Activated naive CD4-positive, alpha-beta T cell (primary cell): ENCODE measurements at regions not wholly inside any gene's neighbourhood (a gene's known extent, or its start where the extent isn't known, plus 50 kb on each side); places are given as distances from the start of the nearest gene placed in this dataset.

Experiments used
- DNase-seq, 4 experiments: peaks; one replicate each; lab custom pipeline; 2025; lab: John Stamatoyannopoulos, UW

DNA sequence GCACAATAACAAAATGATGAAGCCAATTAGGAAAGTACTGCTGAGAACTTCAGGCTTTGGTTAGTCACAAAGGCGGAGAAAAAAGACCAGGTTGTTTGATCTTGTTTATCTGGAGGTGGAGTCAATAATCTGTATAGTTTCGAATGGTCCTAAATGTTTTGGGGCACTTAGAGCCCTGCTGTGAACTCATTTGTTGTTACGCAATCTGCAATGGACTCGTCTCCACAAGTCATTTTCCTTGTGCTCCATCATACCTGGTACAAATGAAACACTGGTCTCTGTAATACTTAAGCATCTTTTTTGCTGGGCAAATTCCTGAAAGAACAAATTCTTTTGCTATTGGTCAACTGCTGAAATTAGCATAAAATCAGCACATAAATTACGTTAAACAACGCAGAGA, 430.5 kb downstream of the GATA3 start:
- DNase-seq: no peak

DNA sequence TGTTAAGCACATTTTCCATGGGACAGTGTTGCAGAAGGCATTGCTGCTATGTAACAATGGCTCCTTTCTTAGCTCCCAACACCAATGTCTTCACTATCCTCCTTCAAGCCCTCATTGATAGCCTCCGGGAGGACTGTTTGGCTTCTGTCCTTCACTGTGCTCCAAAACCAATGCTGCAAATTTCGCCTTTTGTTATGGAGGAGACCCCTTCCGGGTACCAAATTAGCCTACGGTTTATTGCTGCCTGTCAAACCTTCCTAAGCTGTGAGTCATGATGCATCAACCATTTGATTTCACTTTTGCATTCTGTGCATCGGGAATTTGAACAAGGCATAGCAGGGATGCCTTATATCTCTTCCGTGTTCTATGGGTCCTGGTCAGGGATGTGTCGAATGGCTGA, 432.9 kb downstream of the GATA3 start:
- DNase-seq: no peak

DNA sequence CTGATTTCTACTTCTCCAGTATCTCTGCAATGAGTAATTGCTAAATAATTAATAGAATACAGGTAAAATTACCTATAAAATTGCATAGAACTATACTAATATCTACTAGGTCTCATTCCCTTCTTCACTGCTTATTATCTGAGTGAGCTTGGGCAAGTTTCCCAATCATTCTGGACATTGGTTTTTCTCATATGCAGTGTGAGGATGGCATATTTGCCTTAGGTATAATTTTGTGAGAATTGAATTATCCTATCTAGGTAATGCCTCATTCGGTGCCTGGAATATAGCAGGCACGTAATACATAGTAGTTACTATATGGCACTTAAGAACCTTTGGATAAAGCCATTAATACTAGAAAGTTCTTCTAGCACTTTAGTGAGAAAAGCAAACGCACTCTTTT, 434.7 kb downstream of the GATA3 start:
- DNase-seq: no peak

DNA sequence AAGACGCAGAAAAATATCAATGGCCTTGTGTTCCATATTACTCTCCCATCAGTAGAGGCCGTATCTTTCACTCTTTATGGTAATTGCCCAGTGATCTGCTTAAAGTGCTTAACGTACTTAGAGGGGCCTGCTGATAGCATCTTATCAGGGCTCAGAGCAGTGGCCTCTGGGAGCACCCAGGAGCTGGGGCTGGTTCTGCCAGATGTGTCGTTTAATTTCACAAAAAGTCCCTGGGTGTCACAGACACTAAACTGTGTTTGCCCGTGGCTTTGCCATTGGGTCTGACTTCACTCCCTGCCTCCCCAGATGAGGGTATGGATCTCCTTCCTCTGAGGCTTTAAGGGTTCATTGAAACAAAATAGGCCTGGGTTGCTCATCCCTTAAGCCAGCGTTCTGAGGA, 435.3 kb downstream of the GATA3 start:
- DNase-seq: no peak

DNA sequence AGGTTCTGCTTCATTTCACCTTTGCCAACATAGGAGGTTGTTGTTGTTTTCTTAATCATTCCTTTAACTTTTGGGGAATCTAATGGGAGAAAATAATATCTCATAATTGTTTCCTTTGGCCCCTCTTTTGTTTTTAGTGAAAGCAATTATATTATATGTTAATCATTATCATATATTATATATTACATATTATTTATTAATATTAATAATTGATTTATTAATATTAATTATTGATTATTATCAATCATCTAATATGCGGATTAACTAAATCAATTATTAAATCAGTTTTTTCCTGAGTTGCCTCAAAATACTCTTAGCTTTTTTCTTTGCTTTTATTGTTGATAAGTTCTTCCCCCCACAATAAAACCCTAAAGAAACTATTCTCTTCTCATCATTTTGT, 443.8 kb downstream of the GATA3 start:
- no peak for DNase-seq

DNA sequence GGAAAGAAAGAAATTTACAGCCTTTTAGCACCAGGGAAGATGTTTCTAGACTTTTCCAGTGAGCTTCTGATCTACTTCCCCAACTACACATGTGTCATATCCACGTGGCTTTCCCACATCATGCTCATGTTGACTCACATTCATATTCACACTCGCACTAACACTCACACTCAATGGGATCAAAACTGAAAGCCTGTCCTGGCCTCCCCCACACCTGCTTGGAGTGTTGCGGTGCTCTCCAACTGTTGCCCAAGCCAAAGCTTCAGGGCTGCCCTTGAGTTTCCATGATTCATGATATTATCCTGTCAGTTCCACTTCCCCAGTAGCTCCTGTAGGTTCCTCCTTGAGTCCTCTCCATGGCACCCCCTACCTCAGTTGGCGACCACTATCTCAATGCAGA, 444.4 kb downstream of the GATA3 start:
- no peak for DNase-seq

DNA sequence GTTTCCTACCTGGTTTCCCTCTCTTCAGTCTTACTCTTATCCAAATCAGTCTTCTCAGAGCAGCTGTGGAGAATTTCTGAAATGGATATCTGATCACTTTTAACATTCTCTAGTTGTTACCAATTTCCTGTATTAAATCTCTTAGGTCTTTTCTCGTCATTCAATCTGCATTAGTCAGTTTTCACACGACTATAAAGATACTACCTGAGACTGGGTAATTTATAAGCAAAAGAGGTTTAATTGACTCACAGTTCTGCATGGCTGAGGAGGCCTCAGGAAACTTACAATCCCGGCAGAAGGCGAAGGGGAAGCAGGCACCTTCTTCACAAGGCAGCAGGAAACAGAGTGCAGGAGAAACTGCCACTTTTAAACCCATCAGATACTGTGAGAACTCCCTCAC, 444.8 kb downstream of the GATA3 start:
- no peak for DNase-seq

DNA sequence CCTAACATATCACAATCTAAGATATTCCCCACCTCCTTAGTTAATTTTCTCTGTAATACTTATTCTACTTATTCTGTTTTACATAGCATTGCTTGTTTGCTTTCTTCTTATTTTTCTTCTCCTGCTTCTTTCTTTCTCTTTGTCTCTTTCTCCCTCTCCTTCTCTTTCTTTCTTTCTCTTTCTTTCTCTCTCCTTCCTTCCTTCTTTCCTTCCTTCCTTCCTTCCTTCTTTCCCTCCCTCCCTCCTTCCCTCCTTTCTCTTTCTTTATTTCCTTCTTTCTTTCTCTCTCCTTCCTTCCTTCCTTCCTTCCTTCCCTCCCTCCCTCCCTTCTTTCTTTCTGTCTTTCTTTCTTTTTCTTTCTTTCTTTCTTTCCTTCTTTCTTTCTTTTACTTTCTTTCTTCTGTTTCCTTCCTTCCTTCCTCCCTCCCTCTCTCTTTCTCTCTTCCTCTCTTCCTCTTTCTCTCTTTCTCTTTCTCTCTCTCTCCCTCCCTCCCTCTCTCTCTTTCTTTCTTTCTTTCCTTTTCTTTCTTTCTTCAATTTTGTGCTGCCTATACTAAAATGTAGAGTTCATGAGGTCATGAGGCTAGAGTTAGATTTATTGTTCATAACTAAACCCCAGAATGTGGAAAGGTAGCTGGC, 445.4 kb downstream of the GATA3 start:
- no peak for DNase-seq

DNA sequence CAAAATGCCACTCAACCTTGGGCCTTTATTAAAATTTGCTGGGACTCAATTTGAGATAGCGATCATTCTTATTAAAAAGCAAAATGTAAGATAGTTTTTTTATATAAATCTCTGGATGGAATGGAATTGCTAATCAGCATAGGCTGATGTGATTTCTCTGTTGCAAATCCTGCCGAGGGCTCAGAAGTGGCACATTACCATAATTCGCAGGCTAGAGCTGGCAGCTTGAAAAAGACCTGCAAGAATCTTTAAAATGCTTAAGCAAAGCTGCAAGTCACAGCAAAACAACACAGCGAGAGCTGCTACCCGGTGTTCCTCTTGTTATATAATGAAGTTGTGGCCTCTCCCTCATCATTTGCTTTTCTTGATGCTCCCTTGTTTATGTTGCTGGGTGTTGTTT, 448.1 kb downstream of the GATA3 start:
- DNase-seq: no peak

DNA sequence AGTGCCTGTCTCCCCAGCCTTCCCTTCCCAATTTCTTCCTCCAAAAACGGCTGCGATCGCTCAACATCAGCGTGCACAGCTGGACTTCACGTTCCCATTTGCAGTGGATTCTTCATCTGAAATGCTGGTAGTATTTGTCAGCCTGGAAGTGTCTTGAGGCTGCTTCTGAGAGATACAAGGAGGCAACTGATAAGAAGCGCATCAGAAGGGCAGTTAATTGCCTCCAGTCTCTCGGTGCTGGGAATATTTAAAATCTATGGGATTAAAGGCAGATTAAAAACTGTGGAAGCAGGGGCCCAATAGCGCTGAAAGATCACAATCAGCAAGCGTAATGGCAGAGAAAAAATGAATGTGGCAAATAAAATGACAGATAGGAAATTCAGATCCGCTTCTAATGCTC, 450.0 kb downstream of the GATA3 start:
- DNase-seq: no peak

DNA sequence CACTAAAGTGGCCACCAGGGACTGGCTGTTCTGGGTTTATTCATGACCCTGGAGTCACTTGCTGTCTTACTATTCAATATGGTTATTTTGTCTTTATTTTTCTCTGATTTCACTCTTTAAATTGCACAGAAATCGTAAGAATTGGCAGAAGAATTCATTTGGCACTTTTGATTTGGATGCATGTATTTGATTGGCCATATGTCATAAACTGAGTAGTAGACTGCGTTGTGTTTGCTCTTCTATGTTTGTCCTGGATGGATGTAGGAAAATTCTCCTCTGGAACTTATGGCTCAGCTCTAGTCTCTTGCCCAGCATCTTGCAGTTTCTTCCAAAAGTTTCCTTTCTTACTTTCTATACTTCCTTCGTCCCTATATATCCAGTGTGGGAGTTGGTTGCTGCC, 452.7 kb downstream of the GATA3 start:
- DNase-seq: no peak

DNA sequence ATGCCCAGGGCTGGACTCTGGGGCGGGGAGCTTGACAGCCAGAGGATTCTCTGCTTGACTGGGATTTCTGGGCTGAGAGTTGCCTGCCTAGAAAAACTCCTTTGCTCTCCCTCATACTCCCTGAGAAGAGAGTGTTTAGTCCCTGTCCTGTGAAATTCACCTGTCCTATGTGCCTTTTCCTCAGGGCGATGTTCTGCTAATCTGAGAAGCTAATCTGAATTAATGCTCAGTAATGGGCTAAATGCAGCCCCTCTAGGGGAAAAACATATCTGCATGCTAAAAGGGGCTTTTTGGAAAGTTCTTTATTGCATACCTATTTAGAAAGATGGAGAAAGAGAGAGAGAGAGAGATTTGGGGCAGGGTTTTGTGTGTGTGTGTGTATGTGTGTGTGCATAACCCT, 454.4 kb downstream of the GATA3 start:
- DNase-seq: no peak

DNA sequence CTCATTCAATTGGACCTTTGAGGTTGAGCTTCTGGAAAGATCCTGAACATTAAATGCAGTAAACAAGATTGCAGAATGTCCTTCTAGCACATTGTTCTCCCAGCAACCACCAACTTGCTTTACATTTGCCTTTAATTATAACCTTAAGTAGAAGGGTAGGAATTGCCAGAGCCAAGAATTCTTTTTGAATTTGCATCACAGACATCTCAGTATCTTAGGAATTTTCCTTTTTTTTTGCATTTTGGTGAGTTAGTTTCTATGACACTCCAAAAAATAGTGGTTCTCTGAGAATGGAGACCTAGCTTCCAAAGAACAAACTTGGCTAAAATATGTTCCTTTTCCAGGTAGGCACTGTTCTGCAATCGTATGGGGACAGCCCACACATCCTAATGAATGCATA, 456.0 kb downstream of the GATA3 start:
- DNase-seq: no peak

DNA sequence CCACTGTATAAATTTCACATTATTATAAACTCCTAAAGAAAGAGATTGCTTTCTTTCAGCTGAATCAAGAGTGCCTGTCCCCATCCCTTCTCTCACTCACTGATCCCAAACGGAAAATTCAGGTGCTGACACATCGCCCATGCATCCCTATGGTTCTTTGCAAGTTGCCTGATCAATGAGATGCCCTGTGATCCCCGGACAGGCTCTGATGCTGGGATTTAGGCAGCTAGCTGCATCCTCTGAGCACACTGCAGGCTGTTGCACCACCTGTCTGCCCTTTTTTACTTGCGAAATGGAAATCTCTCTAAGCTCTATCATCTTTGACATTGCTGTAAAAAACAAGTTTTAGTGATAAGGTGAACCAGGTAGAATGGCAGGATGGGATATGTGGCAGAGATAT, 456.5 kb downstream of the GATA3 start:
- DNase-seq: no peak

DNA sequence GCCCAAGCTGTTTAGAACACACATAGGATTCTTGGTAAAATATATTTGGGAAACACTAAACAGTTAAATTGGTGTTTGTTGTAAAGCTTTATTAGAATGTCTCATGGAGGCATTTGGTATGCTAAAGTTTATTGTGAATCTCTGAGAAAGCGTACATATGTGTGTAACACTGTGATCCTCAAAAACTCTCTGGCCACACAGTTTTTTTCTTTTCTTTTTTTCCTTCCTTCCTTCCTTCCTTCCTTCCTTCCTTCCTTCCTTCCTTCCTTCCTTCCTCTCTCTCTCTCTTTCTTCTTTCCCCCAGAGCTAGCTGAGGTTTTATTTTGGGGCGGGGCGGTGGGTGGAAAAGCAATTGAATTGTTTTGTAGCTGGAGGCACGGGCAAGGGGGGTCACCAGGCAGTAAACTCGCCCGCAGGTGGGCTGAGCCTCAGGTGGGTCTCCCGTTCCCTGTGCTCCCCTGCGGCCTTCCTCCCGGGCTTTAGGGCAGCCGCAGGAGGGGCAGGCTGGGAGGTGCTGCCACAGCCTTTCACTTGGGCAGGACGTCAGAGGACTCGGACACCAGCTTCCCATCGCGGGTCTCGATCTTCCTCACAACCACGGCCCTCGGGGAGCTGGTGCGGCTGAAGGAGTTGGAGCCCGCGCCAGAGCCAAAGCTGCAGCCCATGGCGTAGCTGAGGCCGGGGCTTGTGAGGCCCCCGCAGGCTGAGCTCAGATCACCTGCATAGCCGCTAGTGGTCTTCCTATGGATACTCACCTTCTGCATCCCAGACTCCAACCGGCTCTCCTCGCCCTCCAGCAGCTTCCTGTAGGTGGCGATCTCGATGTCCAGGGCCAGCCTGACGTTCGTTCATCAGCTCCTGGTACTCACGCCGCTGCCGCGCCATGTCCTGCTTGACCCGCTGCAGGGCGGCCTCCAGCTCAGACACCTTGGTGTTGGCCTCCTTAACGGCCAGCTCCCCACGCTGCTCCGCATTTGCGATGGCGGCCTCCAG, 459.0 kb downstream of the GATA3 start:
- DNase-seq: no peak

DNA sequence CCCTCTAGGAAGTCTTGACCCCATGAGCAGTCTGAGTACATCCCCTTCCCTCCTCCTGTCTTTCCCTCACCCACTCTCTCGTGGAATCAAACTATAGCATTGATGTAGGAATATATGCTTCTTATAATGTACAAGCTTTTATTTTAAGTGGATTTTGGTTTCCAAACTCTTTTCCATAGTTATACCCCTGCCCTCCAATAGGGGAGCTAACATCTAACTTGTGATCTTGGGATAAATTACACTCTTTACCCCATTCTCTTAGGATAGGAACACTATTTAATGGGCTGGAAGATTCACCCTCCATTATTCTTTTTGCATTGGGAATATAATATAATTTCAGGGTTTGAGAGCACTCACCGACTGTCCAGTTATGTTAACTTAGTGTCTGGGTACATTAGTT, 465.9 kb downstream of the GATA3 start:
- DNase-seq: no peak

DNA sequence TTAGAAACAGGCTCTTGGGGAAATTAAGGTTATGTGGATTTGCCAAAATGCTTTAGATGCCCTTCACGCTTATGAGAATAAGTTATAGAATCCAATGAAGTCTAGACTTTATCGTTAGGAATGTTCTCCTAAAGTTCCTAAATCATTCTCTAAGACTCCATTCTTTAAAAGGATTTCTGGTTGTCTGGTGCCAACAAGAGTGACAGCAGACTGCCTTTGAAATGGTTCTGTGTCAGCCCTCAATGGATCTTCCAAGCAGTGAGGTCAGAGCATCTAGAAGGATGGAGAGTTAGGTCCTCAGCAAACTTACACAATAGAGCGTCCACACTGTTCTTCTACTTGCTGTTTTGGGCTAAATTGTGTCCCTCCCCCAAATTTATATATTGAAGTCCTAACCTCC, 473.3 kb downstream of the GATA3 start:
- no peak for DNase-seq

DNA sequence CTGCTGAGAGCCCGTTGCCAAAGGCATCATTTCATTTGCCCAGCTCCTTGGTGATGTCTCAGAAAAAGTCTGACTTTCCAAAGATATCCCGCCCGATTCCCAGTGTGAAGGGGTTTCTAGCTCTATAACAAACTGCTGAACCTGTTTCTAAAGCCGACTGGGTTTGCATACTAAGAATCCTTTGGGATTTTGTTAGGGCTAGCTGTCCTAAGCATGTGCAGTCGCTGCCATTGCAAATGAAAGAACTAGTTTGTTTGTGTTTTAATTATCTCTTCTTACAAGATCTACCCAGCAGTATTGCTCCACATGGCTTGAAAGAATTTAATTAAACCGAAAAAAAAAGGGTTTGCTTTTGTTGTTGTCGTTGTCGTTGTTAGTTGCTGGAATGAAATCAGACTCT, 476.6 kb downstream of the GATA3 start:
- no peak for DNase-seq

DNA sequence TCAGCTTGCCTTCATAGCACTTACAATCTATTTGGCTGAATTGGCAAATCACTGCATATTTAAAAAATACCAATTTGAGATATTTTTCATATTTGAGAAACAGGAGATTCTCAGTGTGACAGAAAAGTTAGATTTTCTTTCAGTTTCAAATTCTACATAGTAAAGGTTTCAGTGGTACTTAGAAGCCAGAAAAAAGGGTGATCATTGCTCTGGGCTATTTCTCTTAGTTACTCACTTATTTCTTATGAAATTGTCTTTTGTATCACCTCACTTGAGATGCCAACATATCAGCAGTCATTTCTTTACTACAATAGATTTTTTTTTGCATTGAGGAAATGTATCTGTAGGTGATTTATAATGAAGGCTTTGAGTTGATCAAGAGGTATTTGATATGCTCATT, 478.2 kb downstream of the GATA3 start:
- DNase-seq: no peak

DNA sequence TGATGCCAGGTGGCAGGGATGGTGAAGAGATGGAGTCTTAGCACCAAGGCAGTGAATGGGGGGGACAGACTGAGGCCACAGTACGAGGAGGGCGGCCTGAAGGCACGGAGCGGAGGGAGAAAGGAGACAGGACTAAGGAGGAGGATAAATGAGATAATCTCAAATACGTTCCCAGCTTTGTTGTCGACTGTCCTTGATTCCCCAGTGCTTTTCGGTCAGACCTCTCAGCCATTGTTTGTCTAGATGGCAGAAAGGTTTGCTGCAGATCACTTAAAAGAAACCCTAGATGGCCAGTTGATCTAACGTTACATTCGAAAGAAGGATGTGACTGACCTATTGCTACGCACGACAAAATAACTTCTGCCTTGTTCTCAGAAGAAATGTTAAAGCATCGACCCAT, 479.0 kb downstream of the GATA3 start:
- no peak for DNase-seq

DNA sequence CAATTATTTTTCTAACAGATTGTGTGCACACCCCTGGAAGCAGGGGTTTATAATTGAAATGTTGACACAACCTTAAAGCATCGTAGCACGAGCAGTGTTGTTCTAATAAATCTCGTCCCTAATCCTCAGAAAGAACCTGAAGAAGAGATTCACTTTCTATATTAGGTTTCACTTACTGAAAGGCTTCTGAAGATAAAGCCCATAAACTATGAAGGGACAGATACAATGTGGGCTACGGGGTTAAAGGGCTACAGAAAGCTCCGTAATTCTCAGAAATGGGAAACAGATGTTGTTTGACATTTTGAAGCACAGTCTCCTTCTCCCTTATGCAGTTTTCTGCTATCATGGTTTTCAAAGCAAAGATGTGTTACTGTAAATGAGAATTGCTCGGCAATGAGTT, 479.6 kb downstream of the GATA3 start:
- DNase-seq: no peak

DNA sequence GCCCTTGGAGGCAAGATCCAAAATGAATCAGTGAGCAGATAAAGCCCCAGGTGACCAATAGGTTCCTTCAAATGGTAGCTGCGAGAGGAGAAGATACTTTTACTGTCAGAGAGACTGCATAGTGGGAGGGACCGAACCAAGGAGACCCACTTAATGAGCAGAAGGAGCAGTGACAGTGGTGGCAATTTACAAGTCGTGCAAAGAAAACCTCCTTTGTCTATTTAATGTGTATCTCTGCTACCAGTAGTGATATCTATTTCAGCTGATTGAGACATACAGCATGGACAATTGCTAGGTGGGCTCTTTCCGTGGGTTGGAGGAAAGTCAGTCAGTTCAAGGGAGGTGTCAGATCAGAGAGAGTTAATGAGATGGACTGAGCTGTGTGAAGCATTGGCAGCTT, 480.4 kb downstream of the GATA3 start:
- DNase-seq: no peak

DNA sequence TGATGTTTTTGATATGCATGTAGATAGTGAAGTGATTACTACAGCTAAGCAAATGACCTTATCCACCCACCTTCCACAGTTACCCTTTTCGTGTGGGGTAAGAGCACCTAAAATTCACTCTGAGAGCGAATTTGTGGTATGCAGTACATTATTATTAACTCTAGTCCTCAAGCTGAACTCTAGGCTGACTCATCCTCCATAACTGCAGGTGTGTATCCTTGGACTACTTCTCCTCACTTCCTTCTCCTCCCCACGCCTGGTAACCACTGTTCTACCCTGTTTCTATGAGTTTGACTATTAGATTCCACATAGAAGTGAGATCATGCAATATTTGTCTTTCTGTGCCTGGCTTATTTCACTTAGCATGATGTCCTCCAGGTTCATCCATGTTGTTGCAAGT, 484.6 kb downstream of the GATA3 start:
- no peak for DNase-seq
